Tibial nerve (tissue), 4 donors: ENCODE measurements at regions not wholly inside any gene's neighbourhood (a gene's known extent, or its start where the extent isn't known, plus 50 kb on each side); places are given as distances from the start of the nearest gene placed in this dataset.

ENCODE experiments used
- EP300 ChIP-seq, 2 donors: sonication (generic); formaldehyde crosslinking; IDR thresholded peaks; one replicate each; pipeline ENCODE4 v1.6.1; 2017; ENCODE audit warnings: antibody characterized with exemption in 2 of 2, mild to moderate bottlenecking in 1 of 2
- TF ChIP-seq, protein P1 (sequence below), 5 experiments: fragments of 200-600 bp in 3 of 5; fragments of 450-650 bp in 2 of 5; sonication (generic) in 3 of 5; IDR thresholded peaks; one replicate each; pipeline ENCODE4 v1.5.1; 2016 to 2019; ENCODE audit warnings: antibody characterized with exemption in 5 of 5, mild to moderate bottlenecking in 3 of 5, moderate library complexity in 2 of 5

DNA sequence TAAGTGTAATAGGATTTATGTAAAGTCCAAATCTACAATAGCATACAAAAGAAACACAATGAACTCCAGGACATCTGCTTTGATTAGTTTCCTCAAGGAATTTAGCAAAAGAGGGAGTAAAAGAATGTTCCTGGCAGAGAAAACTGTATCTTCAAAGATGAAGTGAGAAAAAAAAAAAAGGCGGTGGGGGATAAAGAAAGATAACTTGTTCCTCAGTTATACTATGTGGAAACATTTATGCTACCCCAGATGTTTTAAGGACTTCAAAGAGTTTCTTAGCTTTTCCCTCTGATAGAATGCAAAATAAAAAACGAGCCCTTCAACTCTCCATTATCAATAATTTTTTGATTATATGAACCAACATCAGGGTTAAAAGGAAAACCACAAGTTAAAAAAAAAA is 908.9 kb upstream of the ADGRL2 start:
- TF ChIP-seq, protein P1, sequence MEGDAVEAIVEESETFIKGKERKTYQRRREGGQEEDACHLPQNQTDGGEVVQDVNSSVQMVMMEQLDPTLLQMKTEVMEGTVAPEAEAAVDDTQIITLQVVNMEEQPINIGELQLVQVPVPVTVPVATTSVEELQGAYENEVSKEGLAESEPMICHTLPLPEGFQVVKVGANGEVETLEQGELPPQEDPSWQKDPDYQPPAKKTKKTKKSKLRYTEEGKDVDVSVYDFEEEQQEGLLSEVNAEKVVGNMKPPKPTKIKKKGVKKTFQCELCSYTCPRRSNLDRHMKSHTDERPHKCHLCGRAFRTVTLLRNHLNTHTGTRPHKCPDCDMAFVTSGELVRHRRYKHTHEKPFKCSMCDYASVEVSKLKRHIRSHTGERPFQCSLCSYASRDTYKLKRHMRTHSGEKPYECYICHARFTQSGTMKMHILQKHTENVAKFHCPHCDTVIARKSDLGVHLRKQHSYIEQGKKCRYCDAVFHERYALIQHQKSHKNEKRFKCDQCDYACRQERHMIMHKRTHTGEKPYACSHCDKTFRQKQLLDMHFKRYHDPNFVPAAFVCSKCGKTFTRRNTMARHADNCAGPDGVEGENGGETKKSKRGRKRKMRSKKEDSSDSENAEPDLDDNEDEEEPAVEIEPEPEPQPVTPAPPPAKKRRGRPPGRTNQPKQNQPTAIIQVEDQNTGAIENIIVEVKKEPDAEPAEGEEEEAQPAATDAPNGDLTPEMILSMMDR (IDR thresholded peaks at IDR 0.05) = no peak
- no peak for TF ChIP-seq EP300 (IDR thresholded peaks at IDR 0.05)
